ENCODE measurements at regions not wholly inside any gene's neighbourhood (a gene's known extent, or its start where the extent isn't known, plus 50 kb on each side); places are given as distances from the start of the nearest gene placed in this dataset.

DNA sequence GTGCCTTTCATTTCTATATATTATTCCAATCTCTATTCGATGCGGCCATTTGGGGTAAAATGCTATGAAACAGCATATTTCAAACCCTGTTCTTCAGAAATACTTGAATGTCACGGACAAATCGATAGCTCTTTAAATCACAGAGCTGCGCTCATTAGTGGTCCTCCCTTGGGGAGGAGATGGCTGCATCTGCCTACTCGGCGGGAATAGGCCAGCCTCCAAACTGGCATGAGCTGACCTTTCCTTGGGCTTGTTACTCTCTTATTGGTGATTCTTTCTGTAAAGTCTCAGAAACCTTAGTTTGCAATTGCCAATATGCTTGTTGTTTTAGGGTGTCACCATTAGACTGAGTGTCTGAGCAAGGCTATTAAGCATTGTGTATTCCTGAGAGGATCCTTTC is 120.9 kb downstream of the BDH1 start:
- ChIA-PET CTCF (interaction anchor here (0.7 kb wide), 1 partner anchor 1844 kb away, joined by 3 read pairs; no protein-coding TSS in a partner anchor), POLR2A (no interaction called here)
- intact Hi-C loops (cut with micrococcal nuclease): no loop called here
- H3K27ac ChIP-seq (ENCODE audit: low read depth, low read length): no peak overlapping the region
- no peaks in the 10 kb centered on the region for H3K36me3 ChIP-seq (ENCODE audit: control insufficient read depth in 2 of 3, insufficient read depth in 3 of 3, low read length in 3 of 3)
- ATAC-seq: no peak
- Mint-ChIP-seq H3K36me3 (peaks cover 0 to 9% (median 5%) of the 10 kb centered on the region in 5 donors), H3K27ac (no peak overlapping the region), H3K4me1 (peaks cover 1 to 18% (median 9%) of the 10 kb centered on the region in 7 donors), H3K4me3 (no peak overlapping the region), H3K9me3 (no peaks in the 10 kb centered on the region), H3K27me3 (peaks cover 0 to 16% (median 10%) of the 10 kb centered on the region in 5 donors)
- H3K27me3 ChIP-seq (ENCODE audit: control insufficient read depth in 2 of 2, insufficient read depth in 2 of 2, low read length in 2 of 2): no peaks in the 10 kb centered on the region
- no peaks in the 10 kb centered on the region for H3K9me3 ChIP-seq (ENCODE audit: control insufficient read depth in 2 of 3, low read length in 3 of 3)
- no peak overlapping the region for H3K4me3 ChIP-seq (ENCODE audit: low read length)
- no peaks in the 10 kb centered on the region for H3K4me1 ChIP-seq (ENCODE audit: control insufficient read depth in 2 of 2, insufficient read depth in 2 of 2, low read length in 2 of 2)
- no peak for DNase-seq

DNA sequence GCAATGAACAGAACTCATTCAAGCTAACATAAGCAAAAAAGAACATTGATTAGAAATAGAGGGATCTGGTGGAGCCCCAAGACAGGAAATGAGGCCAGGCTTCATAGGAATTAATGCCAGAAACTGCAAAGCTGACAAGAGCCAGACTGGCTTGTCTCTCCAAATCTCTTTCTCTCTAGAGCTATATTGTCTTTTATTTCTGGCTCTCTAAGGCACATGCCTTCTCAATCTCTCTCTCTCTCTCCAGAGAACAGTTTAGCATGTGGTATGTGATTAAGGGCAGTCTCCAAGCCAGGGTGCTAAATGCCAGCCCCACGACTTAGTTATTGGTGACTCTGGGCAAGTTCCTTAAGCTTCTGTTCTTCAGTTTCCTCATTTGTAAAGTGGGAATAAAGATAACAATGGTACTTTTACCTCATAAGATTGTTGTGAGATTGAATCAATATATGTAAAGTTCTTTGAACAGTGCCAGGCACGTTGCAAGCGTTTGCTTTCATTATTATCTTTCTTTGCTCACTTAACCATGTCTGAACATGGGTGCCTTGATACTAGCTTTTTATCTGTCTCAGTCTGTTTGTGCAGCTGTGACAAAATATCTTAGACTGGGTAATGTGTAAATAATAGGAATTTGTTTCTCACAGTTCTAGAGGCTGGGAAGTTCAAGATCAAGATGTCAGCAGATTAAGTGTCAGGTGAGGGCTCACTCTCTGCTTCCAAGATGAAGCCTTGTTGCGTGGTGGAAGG is 123.2 kb downstream of the BDH1 start:
- H3K36me3 Mint-ChIP-seq: peaks cover 0 to 9% (median 0%) of the 10 kb centered on the region in 5 donors
- ATAC-seq (no peak), DNase-seq (no peak)
- no peak overlapping the region for H3K4me3 Mint-ChIP-seq
- intact Hi-C loops (cut with micrococcal nuclease): no loop called here
- H3K36me3 ChIP-seq (ENCODE audit: control insufficient read depth in 2 of 3, insufficient read depth in 3 of 3, low read length in 3 of 3): no peaks in the 10 kb centered on the region
- peaks cover 0 to 7% of the 10 kb centered on the region in 2 donors for H3K4me1 ChIP-seq (ENCODE audit: control insufficient read depth in 2 of 2, insufficient read depth in 2 of 2, low read length in 2 of 2)
- CTCF ChIA-PET: no interaction called here
- peak overlapping the region in 1 of 9 donors; percentile 3 for H3K27ac Mint-ChIP-seq
- H3K4me1 Mint-ChIP-seq: peaks cover 10 to 41% (median 27%) of the 10 kb centered on the region in 7 donors
- H3K4me3 ChIP-seq (ENCODE audit: low read length): no peak overlapping the region
- H3K27me3 Mint-ChIP-seq: peaks cover 0 to 16% (median 6%) of the 10 kb centered on the region in 5 donors
- no peaks in the 10 kb centered on the region for H3K9me3 Mint-ChIP-seq
- POLR2A ChIA-PET: no interaction called here
- no peak overlapping the region for H3K27ac ChIP-seq (ENCODE audit: low read depth, low read length)
- no peaks in the 10 kb centered on the region for H3K9me3 ChIP-seq (ENCODE audit: control insufficient read depth in 2 of 3, low read length in 3 of 3)
- no peaks in the 10 kb centered on the region for H3K27me3 ChIP-seq (ENCODE audit: control insufficient read depth in 2 of 2, insufficient read depth in 2 of 2, low read length in 2 of 2)

DNA sequence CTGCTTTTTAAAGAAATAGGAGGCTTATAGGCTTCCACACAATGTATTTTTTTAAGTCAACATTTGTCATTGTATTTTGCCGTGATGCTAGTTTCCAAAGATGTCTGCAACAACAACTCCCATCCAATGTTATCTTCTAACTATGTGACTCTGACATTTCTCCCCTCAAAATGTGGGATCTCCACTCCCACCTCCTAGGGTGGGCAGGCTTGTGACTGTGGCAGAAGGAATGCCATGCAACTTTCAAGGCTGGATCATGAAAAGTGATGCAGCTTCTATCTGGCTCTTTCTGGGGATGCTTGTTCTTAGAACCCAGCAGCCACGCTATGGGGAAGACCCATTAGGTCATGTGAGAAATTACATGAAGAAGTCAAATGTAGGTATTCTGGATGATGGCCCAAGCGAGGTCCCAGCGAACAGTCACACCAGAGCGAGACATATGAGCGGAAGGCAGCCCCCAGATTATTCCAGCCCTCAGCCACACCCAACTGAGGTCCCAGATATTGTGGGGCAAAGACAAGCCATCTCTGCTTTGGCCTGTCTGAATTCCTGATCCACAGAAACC is 124.3 kb downstream of the BDH1 start:
- DNase-seq (no peak), ATAC-seq (no peak)
- Histone ChIP-seq H3K4me3 (ENCODE audit: low read length) (no peak overlapping the region), H3K4me1 (ENCODE audit: control insufficient read depth in 2 of 2, insufficient read depth in 2 of 2, low read length in 2 of 2) (peaks cover 0 to 7% of the 10 kb centered on the region in 2 donors), H3K27ac (ENCODE audit: low read depth, low read length) (no peak overlapping the region), H3K27me3 (ENCODE audit: control insufficient read depth in 2 of 2, insufficient read depth in 2 of 2, low read length in 2 of 2) (no peaks in the 10 kb centered on the region), H3K9me3 (ENCODE audit: control insufficient read depth in 2 of 3, low read length in 3 of 3) (no peaks in the 10 kb centered on the region), H3K36me3 (ENCODE audit: control insufficient read depth in 2 of 3, insufficient read depth in 3 of 3, low read length in 3 of 3) (no peaks in the 10 kb centered on the region)
- Mint-ChIP-seq H3K9me3 (no peaks in the 10 kb centered on the region), H3K4me1 (peaks cover 10 to 48% (median 28%) of the 10 kb centered on the region in 7 donors), H3K27ac (peak overlapping the region in 1 of 9 donors; percentile 33), H3K4me3 (no peak overlapping the region), H3K27me3 (peaks cover 0 to 16% (median 6%) of the 10 kb centered on the region in 5 donors), H3K36me3 (peaks cover 0 to 9% (median 0%) of the 10 kb centered on the region in 5 donors)
- CTCF ChIA-PET: interaction anchor here (0.6 kb wide), 1 partner anchor 13 kb away, joined by 3 read pairs; no protein-coding TSS in a partner anchor
- intact Hi-C loops (cut with micrococcal nuclease): no loop called here
- POLR2A ChIA-PET: no interaction called here

DNA sequence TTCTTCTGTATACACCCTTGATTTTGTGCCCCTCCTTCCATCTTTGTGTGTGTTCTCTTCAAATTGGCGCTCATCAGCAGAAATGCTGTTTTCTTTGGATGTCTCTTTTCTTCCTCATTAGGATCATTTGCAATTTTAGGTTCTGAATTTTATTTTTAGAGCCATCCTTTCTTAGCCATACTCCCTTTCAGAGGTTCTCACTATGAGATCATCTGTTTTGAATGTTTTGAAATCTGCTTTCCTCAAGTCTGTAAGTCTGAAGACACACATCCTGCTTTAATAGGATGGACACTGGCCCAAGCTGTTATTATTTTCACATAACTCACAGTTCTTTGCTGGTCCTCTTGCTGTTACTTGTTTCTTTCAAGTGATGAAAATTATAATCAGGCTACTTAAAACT is 124.8 kb downstream of the BDH1 start:
- H3K9me3 ChIP-seq (ENCODE audit: control insufficient read depth in 2 of 3, low read length in 3 of 3): no peaks in the 10 kb centered on the region
- H3K27me3 Mint-ChIP-seq: peaks cover 0 to 16% (median 6%) of the 10 kb centered on the region in 5 donors
- no peak overlapping the region for H3K27ac ChIP-seq (ENCODE audit: low read depth, low read length)
- DNase-seq (no peak), ATAC-seq (no peak)
- H3K4me3 Mint-ChIP-seq: peak overlapping the region in 5 of 10 donors; percentile 1 to 36 (median 5)
- H3K4me1 ChIP-seq (ENCODE audit: control insufficient read depth in 2 of 2, insufficient read depth in 2 of 2, low read length in 2 of 2): peaks cover 0 to 7% of the 10 kb centered on the region in 2 donors
- no peak overlapping the region for H3K4me3 ChIP-seq (ENCODE audit: low read length)
- no peak overlapping the region for H3K27ac Mint-ChIP-seq
- POLR2A ChIA-PET: no interaction called here
- peaks cover 10 to 48% (median 28%) of the 10 kb centered on the region in 7 donors for H3K4me1 Mint-ChIP-seq
- CTCF ChIA-PET: interaction anchor here (0.6 kb wide), 1 partner anchor 13 kb away, joined by 3 read pairs; no protein-coding TSS in a partner anchor
- H3K27me3 ChIP-seq (ENCODE audit: control insufficient read depth in 2 of 2, insufficient read depth in 2 of 2, low read length in 2 of 2): no peaks in the 10 kb centered on the region
- intact Hi-C loops (cut with micrococcal nuclease): no loop called here
- H3K36me3 ChIP-seq (ENCODE audit: control insufficient read depth in 2 of 3, insufficient read depth in 3 of 3, low read length in 3 of 3): no peaks in the 10 kb centered on the region
- H3K9me3 Mint-ChIP-seq: no peaks in the 10 kb centered on the region
- H3K36me3 Mint-ChIP-seq: peaks cover 0 to 9% (median 0%) of the 10 kb centered on the region in 5 donors

DNA sequence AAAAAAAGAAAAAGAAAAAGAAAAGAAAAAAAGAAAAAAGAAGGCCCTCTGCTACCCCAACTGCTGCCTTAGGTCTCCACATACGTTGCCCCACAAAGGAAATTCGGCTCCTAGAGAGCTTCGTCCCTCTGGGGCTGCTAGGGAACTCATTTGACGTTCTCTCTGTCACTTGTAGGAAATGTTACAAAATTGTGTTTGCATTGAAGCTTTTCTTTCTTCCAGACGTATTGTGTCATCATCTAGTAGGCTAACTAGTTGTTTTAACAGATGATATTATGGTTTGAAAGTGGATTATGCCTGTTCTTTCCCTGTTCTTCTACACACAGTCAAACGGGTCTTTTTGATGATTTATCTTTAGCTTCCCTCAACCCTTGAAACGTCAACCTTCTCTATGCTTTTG is 125.3 kb downstream of the BDH1 start:
- intact Hi-C loops (cut with micrococcal nuclease): no loop called here
- Histone ChIP-seq H3K36me3 (ENCODE audit: control insufficient read depth in 2 of 3, insufficient read depth in 3 of 3, low read length in 3 of 3) (no peaks in the 10 kb centered on the region), H3K27ac (ENCODE audit: low read depth, low read length) (no peak overlapping the region), H3K9me3 (ENCODE audit: control insufficient read depth in 2 of 3, low read length in 3 of 3) (no peaks in the 10 kb centered on the region), H3K4me1 (ENCODE audit: control insufficient read depth in 2 of 2, insufficient read depth in 2 of 2, low read length in 2 of 2) (peaks cover 0 to 7% of the 10 kb centered on the region in 2 donors), H3K4me3 (ENCODE audit: low read length) (no peak overlapping the region), H3K27me3 (ENCODE audit: control insufficient read depth in 2 of 2, insufficient read depth in 2 of 2, low read length in 2 of 2) (no peaks in the 10 kb centered on the region)
- ATAC-seq: no peak
- ChIA-PET POLR2A (no interaction called here), CTCF (no interaction called here)
- Mint-ChIP-seq H3K27me3 (peaks cover 0 to 16% (median 8%) of the 10 kb centered on the region in 5 donors), H3K4me3 (peak overlapping the region in 5 of 10 donors; percentile 1 to 40 (median 5)), H3K9me3 (no peaks in the 10 kb centered on the region), H3K27ac (no peak overlapping the region), H3K36me3 (peaks cover 0 to 9% (median 0%) of the 10 kb centered on the region in 5 donors), H3K4me1 (peaks cover 10 to 48% (median 28%) of the 10 kb centered on the region in 7 donors)
- DNase-seq: no peak

DNA sequence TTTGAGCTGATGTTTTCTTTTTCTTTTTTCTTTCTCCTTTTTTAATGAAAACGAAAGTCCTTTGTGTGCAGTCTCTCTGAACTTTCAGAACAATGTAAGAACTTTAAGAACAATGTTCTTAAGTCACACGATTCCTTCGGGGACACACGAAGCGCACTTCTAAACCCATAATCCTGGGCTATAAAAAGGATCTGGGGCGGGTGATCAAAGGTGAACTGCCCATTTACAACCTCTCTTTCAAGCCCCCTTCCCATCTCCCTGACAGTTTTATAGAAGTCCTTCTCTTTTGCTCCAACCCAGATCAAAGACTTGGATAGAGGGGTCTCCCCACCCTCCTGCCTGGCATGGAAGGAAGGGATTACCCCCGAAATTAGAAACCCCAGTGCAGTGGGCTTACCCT is 126.8 kb downstream of the BDH1 start:
- H3K27me3 Mint-ChIP-seq: peaks cover 0 to 12% (median 5%) of the 10 kb centered on the region in 5 donors
- CTCF ChIA-PET: no interaction called here
- intact Hi-C loops (cut with micrococcal nuclease): no loop called here
- peaks cover 10 to 52% (median 28%) of the 10 kb centered on the region in 7 donors for H3K4me1 Mint-ChIP-seq
- H3K27ac Mint-ChIP-seq: peak overlapping the region in 4 of 9 donors; percentile 32 to 91 (median 51)
- DNase-seq: no peak
- peaks cover 0 to 7% (median 0%) of the 10 kb centered on the region in 5 donors for H3K36me3 Mint-ChIP-seq
- peaks cover 0 to 7% of the 10 kb centered on the region in 2 donors for H3K4me1 ChIP-seq (ENCODE audit: control insufficient read depth in 2 of 2, insufficient read depth in 2 of 2, low read length in 2 of 2)
- peak overlapping the region in 9 of 10 donors; percentile 66 to 84 (median 72) for H3K4me3 Mint-ChIP-seq
- no peak overlapping the region for H3K4me3 ChIP-seq (ENCODE audit: low read length)
- H3K9me3 Mint-ChIP-seq: no peaks in the 10 kb centered on the region
- no peaks in the 10 kb centered on the region for H3K9me3 ChIP-seq (ENCODE audit: control insufficient read depth in 2 of 3, low read length in 3 of 3)
- POLR2A ChIA-PET: no interaction called here
- H3K27ac ChIP-seq (ENCODE audit: low read depth, low read length): no peak overlapping the region
- ATAC-seq: no peak
- H3K27me3 ChIP-seq (ENCODE audit: control insufficient read depth in 2 of 2, insufficient read depth in 2 of 2, low read length in 2 of 2): no peaks in the 10 kb centered on the region
- H3K36me3 ChIP-seq (ENCODE audit: control insufficient read depth in 2 of 3, insufficient read depth in 3 of 3, low read length in 3 of 3): no peaks in the 10 kb centered on the region
